ENCODE measurements at regions not wholly inside any gene's neighbourhood (a gene's known extent, or its start where the extent isn't known, plus 50 kb on each side); places are given as distances from the start of the nearest gene placed in this dataset.

GRCh38 chr6:115847671-115848070, 213.0 kb downstream of the FRK start:
- H3K4me3 ChIP-seq (ENCODE audit: low read depth, low read length), result no peak overlapping the region
- no peak for DNase-seq (ENCODE audit: low read depth)
- TF ChIP-seq MYC (IDR thresholded peaks at IDR 0.05; ENCODE audit: low read depth, low read length) (no peak), CTCF (IDR thresholded peaks at IDR 0.05; ENCODE audit: low read depth, low read length) (no peak), MAX (IDR thresholded peaks at IDR 0.05; ENCODE audit: low read depth, low read length) (no peak), POLR2A (IDR thresholded peaks at IDR 0.05; ENCODE audit: extremely low read depth, insufficient read length) (no peak)

GRCh38 chr6:115843945-115844344, 216.7 kb downstream of the FRK start:
- H3K4me3 ChIP-seq (ENCODE audit: low read depth, low read length), result no peak overlapping the region

GRCh38 chr6:115842338-115842737, 218.4 kb downstream of the FRK start:
- TF ChIP-seq CTCF (IDR thresholded peaks at IDR 0.05; ENCODE audit: low read depth, low read length) (no peak), MAX (IDR thresholded peaks at IDR 0.05; ENCODE audit: low read depth, low read length) (no peak), POLR2A (IDR thresholded peaks at IDR 0.05; ENCODE audit: extremely low read depth, insufficient read length) (no peak), MYC (IDR thresholded peaks at IDR 0.05; ENCODE audit: low read depth, low read length) (no peak)
- H3K4me3 ChIP-seq (ENCODE audit: low read depth, low read length), result no peak overlapping the region
- no peak for DNase-seq (ENCODE audit: low read depth)

More at GRCh38 chr6:115843945-115844344, 216.7 kb downstream of the FRK start:
- DNase-seq (ENCODE audit: low read depth), result no peak
- TF ChIP-seq MYC (IDR thresholded peaks at IDR 0.05; ENCODE audit: low read depth, low read length) (no peak), CTCF (IDR thresholded peaks at IDR 0.05; ENCODE audit: low read depth, low read length) (no peak), POLR2A (IDR thresholded peaks at IDR 0.05; ENCODE audit: extremely low read depth, insufficient read length) (no peak), MAX (IDR thresholded peaks at IDR 0.05; ENCODE audit: low read depth, low read length) (no peak)

GRCh38 chr6:115839583-115840181, 221.0 kb downstream of the FRK start:
- DNase-seq (ENCODE audit: low read depth), result no peak
- H3K4me3 ChIP-seq (ENCODE audit: low read depth, low read length), result no peak overlapping the region
- TF ChIP-seq POLR2A (IDR thresholded peaks at IDR 0.05; ENCODE audit: extremely low read depth, insufficient read length) (no peak), MAX (IDR thresholded peaks at IDR 0.05; ENCODE audit: low read depth, low read length) (no peak), MYC (IDR thresholded peaks at IDR 0.05; ENCODE audit: low read depth, low read length) (no peak), CTCF (IDR thresholded peaks at IDR 0.05; ENCODE audit: low read depth, low read length) (no peak)

- TF ChIP-seq MYC (IDR thresholded peaks at IDR 0.05; ENCODE audit: low read depth, low read length) (no peak), POLR2A (IDR thresholded peaks at IDR 0.05; ENCODE audit: extremely low read depth, insufficient read length) (no peak), MAX (IDR thresholded peaks at IDR 0.05; ENCODE audit: low read depth, low read length) (no peak), CTCF (IDR thresholded peaks at IDR 0.05; ENCODE audit: low read depth, low read length) (peak; percentile 48)
- no peak overlapping the region for H3K4me3 ChIP-seq (ENCODE audit: low read depth, low read length)
- peak; percentile 40 for DNase-seq (ENCODE audit: low read depth)
These were observed 221.8 kb downstream of the FRK start for GRCh38 chr6:115838763-115839401.

Data from NB4 (cell line).